Activated naive CD4-positive, alpha-beta T cell treated with anti-CD3 and anti-CD28 coated beads for 36 hours (primary cell): ENCODE measurements at regions not wholly inside any gene's neighbourhood (a gene's known extent, or its start where the extent isn't known, plus 50 kb on each side); places are given as distances from the start of the nearest gene placed in this dataset.

Source experiments
- CTCF ChIA-PET: fragments of 350-600 bp; sonication (Branson Sonifier 250); formaldehyde crosslinking; loops from one replicate; lab custom pipeline; 2021; ENCODE audit warnings: antibody characterized with exemption; lab: Charles Lee
- DNase-seq: peaks from one replicate; pipeline ENCODE4 v3.0.0-alpha.2; 2020
- H3K27ac Mint-ChIP-seq: one replicate; pipeline ENCODE4 v1.8.0; 2021; ENCODE audit warnings: mild to moderate bottlenecking, mixed read lengths
- H3K27me3 Mint-ChIP-seq: one replicate; pipeline ENCODE4 v1.8.0; 2021; ENCODE audit warnings: low read depth, mixed read lengths
- H3K36me3 Mint-ChIP-seq: one replicate; pipeline ENCODE4 v1.8.0; 2021; ENCODE audit warnings: low read depth, mixed read lengths
- H3K4me1 Mint-ChIP-seq: one replicate; pipeline ENCODE4 v1.8.0; 2021; ENCODE audit warnings: low read depth, mixed read lengths
- H3K4me3 Mint-ChIP-seq: one replicate; pipeline ENCODE4 v1.8.0; 2021; ENCODE audit warnings: mild to moderate bottlenecking, moderate library complexity, mixed read lengths
- H3K9me3 Mint-ChIP-seq: one replicate; pipeline ENCODE4 v1.8.0; 2021; ENCODE audit warnings: mixed read lengths
- intact Hi-C: fragments of 100-400 bp; cut with micrococcal nuclease; formaldehyde crosslinking; loops from one replicate; pipeline ENCODE4 v1.15.1; 2023

DNA sequence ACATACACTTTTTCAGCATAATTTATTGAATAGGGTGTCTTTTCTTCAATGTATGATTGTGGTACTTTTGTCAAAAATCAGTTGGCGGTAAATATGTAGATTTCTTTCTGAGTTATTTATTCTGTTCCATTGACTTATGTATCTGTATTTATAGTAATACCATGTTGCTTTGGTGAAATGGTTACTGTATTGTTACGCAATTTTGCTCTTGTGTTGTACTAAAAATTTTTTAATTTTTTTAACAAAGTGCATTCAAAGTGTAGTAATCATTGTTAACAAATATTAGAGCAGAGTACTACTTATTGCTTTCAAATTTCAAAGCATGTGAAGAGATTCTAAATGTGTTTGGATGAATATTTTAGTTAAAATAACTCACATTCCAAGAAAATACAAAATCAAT, 915.4 kb downstream of the PCDH19 start:
- Mint-ChIP-seq H3K27me3 (no peaks in the 10 kb centered on the region), H3K36me3 (no peaks in the 10 kb centered on the region), H3K27ac (no peak overlapping the region), H3K4me3 (no peak overlapping the region), H3K9me3 (peaks cover 3% of the 10 kb centered on the region), H3K4me1 (no peaks in the 10 kb centered on the region)
- CTCF ChIA-PET, result no interaction called here
- intact Hi-C loops, result no loop called here
- DNase-seq, result no peak

DNA sequence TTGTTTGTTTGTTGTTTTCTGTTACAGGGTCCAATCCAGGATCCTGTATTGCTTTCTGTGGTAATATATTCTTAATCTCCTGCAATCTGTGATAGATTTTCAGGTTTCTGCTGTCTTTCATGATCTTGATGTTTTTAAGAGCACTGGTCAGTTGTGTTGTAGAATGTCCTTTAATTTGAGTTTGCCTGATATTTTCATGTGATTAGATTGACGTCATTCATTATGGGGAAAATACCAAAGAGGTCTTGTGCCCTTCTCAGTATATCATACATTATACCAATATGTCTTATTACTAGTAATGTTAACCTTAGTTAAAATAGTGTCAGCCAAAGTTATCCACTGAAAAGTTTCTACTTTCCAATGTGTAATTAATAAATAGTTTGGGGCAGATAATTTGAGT, 929.3 kb downstream of the PCDH19 start:
- Mint-ChIP-seq H3K27ac (no peak overlapping the region), H3K36me3 (no peaks in the 10 kb centered on the region), H3K9me3 (no peaks in the 10 kb centered on the region), H3K4me1 (no peaks in the 10 kb centered on the region), H3K27me3 (no peaks in the 10 kb centered on the region), H3K4me3 (no peak overlapping the region)
- intact Hi-C loops, result no loop called here
- DNase-seq, result no peak
- CTCF ChIA-PET, result no interaction called here

DNA sequence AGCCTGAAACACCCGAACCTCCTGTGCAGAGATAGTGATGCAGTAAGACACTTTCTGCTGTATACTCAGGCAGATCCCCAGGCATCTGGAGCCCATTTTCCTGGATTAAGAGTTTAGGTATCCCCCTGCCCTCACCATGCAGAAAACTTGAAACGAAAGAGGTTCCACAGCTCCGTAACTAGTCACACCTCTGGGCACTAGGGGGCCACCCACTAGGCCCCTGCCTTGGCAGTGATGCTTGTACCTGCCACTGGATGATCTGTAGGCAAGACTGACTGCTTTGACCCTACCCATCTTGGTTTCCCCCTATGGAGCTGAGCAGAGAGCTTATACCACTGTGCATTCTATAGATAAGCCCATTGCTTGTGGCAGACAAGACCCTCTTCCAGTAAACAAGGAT, 940.6 kb downstream of the PCDH19 start:
- no peaks in the 10 kb centered on the region for H3K9me3 Mint-ChIP-seq
- no peaks in the 10 kb centered on the region for H3K36me3 Mint-ChIP-seq
- H3K27me3 Mint-ChIP-seq, result no peaks in the 10 kb centered on the region
- CTCF ChIA-PET, result no interaction called here
- H3K4me3 Mint-ChIP-seq, result no peak overlapping the region
- no peak overlapping the region for H3K27ac Mint-ChIP-seq
- intact Hi-C loops, result no loop called here
- H3K4me1 Mint-ChIP-seq, result no peaks in the 10 kb centered on the region
- DNase-seq, result no peak

- Mint-ChIP-seq H3K36me3 (no peaks in the 10 kb centered on the region), H3K27me3 (no peaks in the 10 kb centered on the region), H3K27ac (no peak overlapping the region), H3K4me1 (no peaks in the 10 kb centered on the region), H3K9me3 (no peaks in the 10 kb centered on the region), H3K4me3 (no peak overlapping the region)
- intact Hi-C loops, result no loop called here
- DNase-seq, result no peak
- CTCF ChIA-PET, result no interaction called here
Observed at GRCh38 chrX:99468993-99469392, 941.1 kb downstream of the PCDH19 start.

DNA sequence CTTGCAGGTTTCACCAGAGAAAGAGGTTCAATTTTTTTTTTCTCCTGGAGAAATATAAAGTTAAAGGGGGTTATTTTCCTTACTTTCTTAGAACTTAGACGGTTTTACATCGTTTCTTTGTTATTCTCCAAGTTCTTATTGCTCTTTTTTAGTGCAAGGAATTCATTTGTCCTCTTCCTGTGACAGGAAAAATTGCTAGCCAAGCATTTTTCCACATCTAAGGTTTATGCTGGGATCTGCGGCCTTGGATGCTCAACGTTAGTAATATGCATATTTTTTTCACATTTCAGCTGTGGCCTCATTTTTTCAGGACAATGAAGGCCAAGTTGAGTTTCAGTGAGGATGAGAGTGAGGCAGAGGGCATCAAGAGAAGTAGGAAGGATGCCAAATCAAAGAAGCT, 948.9 kb downstream of the PCDH19 start:
- H3K36me3 Mint-ChIP-seq, result no peaks in the 10 kb centered on the region
- no peak overlapping the region for H3K4me3 Mint-ChIP-seq
- DNase-seq, result no peak
- no peak overlapping the region for H3K27ac Mint-ChIP-seq
- CTCF ChIA-PET, result no interaction called here
- no peaks in the 10 kb centered on the region for H3K4me1 Mint-ChIP-seq
- peaks cover 1% of the 10 kb centered on the region for H3K9me3 Mint-ChIP-seq
- intact Hi-C loops, result no loop called here
- H3K27me3 Mint-ChIP-seq, result no peaks in the 10 kb centered on the region

GRCh38 chrX:99445336-99445735, 964.7 kb downstream of the PCDH19 start:
- intact Hi-C loops, result no loop called here
- Mint-ChIP-seq H3K36me3 (no peaks in the 10 kb centered on the region), H3K4me3 (no peak overlapping the region), H3K27ac (no peak overlapping the region), H3K9me3 (no peaks in the 10 kb centered on the region), H3K4me1 (no peaks in the 10 kb centered on the region), H3K27me3 (no peaks in the 10 kb centered on the region)
- DNase-seq, result no peak
- CTCF ChIA-PET, result no interaction called here

DNA sequence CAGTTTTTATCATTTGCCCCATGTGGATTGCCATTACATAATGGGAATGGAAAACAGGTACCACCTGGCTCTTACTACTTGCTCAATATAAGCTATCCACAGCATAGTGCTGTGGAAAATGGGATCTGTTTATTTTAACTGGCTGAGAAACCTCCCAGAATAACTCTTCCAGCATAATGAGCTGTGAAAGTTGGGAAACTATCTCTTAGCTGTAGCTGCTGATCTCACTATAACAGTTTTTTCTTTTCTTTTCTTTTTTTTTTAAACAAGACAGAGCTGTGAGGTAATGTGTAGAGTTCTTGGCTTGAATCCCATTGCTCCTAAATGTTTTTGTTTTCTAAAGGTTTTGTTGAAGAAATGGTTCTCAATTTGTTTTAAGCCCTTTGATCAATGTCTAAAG, 988.3 kb downstream of the PCDH19 start:
- H3K4me1 Mint-ChIP-seq, result no peaks in the 10 kb centered on the region
- intact Hi-C loops, result no loop called here
- H3K9me3 Mint-ChIP-seq, result peaks cover 4% of the 10 kb centered on the region
- no peak overlapping the region for H3K4me3 Mint-ChIP-seq
- no peak for DNase-seq
- H3K27me3 Mint-ChIP-seq, result no peaks in the 10 kb centered on the region
- CTCF ChIA-PET, result no interaction called here
- H3K27ac Mint-ChIP-seq, result no peak overlapping the region
- H3K36me3 Mint-ChIP-seq, result no peaks in the 10 kb centered on the region

- H3K36me3 Mint-ChIP-seq, result no peaks in the 10 kb centered on the region
- no peak for DNase-seq
- CTCF ChIA-PET, result no interaction called here
Observed at GRCh38 chrX:99415470-99415869, 994.6 kb downstream of the PCDH19 start.

DNA sequence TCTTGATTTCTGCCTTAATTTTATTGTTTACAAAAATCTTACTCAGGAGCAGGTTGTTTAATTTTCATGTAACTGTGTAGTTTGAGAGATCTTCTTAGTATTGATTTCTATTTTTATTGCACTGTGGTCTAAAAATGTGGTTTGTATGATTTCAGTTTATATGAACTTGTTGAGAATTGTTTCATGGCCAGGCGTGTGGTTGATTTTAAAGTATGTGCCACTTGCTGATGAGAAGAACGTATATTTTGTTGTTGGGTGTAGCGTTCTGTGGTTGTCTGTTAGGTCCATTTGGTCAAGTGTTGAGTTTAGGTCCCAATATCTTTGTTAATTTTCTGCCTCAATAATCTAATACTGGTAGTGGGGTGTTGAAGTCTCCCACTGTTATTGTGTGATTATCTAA, 996.8 kb downstream of the PCDH19 start:
- H3K27ac Mint-ChIP-seq, result no peak overlapping the region
- intact Hi-C loops, result no loop called here

More at GRCh38 chrX:99415470-99415869, 994.6 kb downstream of the PCDH19 start:
- H3K4me3 Mint-ChIP-seq, result no peak overlapping the region
- peaks cover 2% of the 10 kb centered on the region for H3K9me3 Mint-ChIP-seq
- intact Hi-C loops, result no loop called here
- H3K4me1 Mint-ChIP-seq, result no peaks in the 10 kb centered on the region
- H3K27me3 Mint-ChIP-seq, result no peaks in the 10 kb centered on the region
- no peak overlapping the region for H3K27ac Mint-ChIP-seq

GRCh38 chrX:99398545-99398944, 1011.5 kb downstream of the PCDH19 start:
- Mint-ChIP-seq H3K4me1 (no peaks in the 10 kb centered on the region), H3K9me3 (no peaks in the 10 kb centered on the region), H3K27ac (no peak overlapping the region), H3K27me3 (no peaks in the 10 kb centered on the region), H3K4me3 (no peak overlapping the region), H3K36me3 (no peaks in the 10 kb centered on the region)
- no peak for DNase-seq
- CTCF ChIA-PET, result no interaction called here
- intact Hi-C loops, result no loop called here

More for the DNA sequence above, 996.8 kb downstream of the PCDH19 start:
- no peaks in the 10 kb centered on the region for H3K4me1 Mint-ChIP-seq
- H3K27me3 Mint-ChIP-seq, result no peaks in the 10 kb centered on the region
- DNase-seq, result no peak
- H3K9me3 Mint-ChIP-seq, result no peaks in the 10 kb centered on the region
- H3K36me3 Mint-ChIP-seq, result no peaks in the 10 kb centered on the region
- H3K4me3 Mint-ChIP-seq, result no peak overlapping the region
- CTCF ChIA-PET, result no interaction called here

GRCh38 chrX:99397879-99398278, 1012.2 kb downstream of the PCDH19 start:
- Mint-ChIP-seq H3K36me3 (no peaks in the 10 kb centered on the region), H3K9me3 (no peaks in the 10 kb centered on the region), H3K4me3 (no peak overlapping the region), H3K27me3 (no peaks in the 10 kb centered on the region), H3K27ac (no peak overlapping the region), H3K4me1 (no peaks in the 10 kb centered on the region)
- CTCF ChIA-PET, result no interaction called here
- DNase-seq, result no peak
- intact Hi-C loops, result no loop called here

- H3K4me1 Mint-ChIP-seq, result no peaks in the 10 kb centered on the region
- no peak for DNase-seq
- no peaks in the 10 kb centered on the region for H3K36me3 Mint-ChIP-seq
- H3K4me3 Mint-ChIP-seq, result no peak overlapping the region
- no peaks in the 10 kb centered on the region for H3K9me3 Mint-ChIP-seq
- no peak overlapping the region for H3K27ac Mint-ChIP-seq
- intact Hi-C loops, result no loop called here
- no peaks in the 10 kb centered on the region for H3K27me3 Mint-ChIP-seq
- CTCF ChIA-PET, result no interaction called here
Observed at GRCh38 chrX:99394456-99394855, 1015.6 kb downstream of the PCDH19 start.

GRCh38 chrX:99384594-99385374, 1025.3 kb downstream of the PCDH19 start:
- H3K27me3 Mint-ChIP-seq, result no peaks in the 10 kb centered on the region

More at GRCh38 chrX:99384594-99385374, 1025.3 kb downstream of the PCDH19 start:
- H3K27ac Mint-ChIP-seq, result no peak overlapping the region
- CTCF ChIA-PET, result no interaction called here
- no peaks in the 10 kb centered on the region for H3K4me1 Mint-ChIP-seq
- peaks cover 4% of the 10 kb centered on the region for H3K9me3 Mint-ChIP-seq
- no peaks in the 10 kb centered on the region for H3K36me3 Mint-ChIP-seq
- intact Hi-C loops, result no loop called here
- DNase-seq, result no peak
- H3K4me3 Mint-ChIP-seq, result no peak overlapping the region
